GM13977 (cell line): ENCODE measurements at regions not wholly inside any gene's neighbourhood (a gene's known extent, or its start where the extent isn't known, plus 50 kb on each side); places are given as distances from the start of the nearest gene placed in this dataset.

Experiments used
- DNase-seq: peaks from one replicate; pipeline ENCODE4 v3.0.0; 2012; ENCODE audit warnings: low spot score
- CTCF ChIP-seq: IDR thresholded peaks from 2 replicates; pipeline ENCODE4 v1.5.1; 2012; ENCODE audit warnings: mild to moderate bottlenecking, control low read depth; ENCODE audit not compliant: insufficient read depth; ENCODE audit errors: extremely low read depth, missing control alignments
- in situ Hi-C: fragments of 300-500 bp; cut with MboI; formaldehyde crosslinking; loops from one replicate; pipeline ENCODE4 v1.12.0; 2022; ENCODE audit warnings: low sequenced_read_pairs, low pct_unique_long_range_greater_than_20kb, mixed read lengths, inconsistent platforms; ENCODE audit not compliant: unreplicated experiment

- in situ Hi-C loops = loop anchor here (25.0 kb wide), 1 partner anchor 489 kb away; no protein-coding TSS in a partner anchor
- no peak for DNase-seq
- no peak for TF ChIP-seq CTCF
Observed at GRCh38 chrX:15948318-15948660, 93.7 kb upstream of the AP1S2 start.

- no peak for TF ChIP-seq CTCF
- in situ Hi-C loops = loop anchor here (25.0 kb wide), 1 partner anchor 490 kb away; no protein-coding TSS in a partner anchor
- no peak for DNase-seq
Observed at GRCh38 chrX:15947648-15948317, 93.2 kb upstream of the AP1S2 start.

GRCh38 chrX:15946783-15947580, 92.4 kb upstream of the AP1S2 start:
- in situ Hi-C loops = loop anchor here (25.0 kb wide), 1 partner anchor 490 kb away; no protein-coding TSS in a partner anchor
- no peak for TF ChIP-seq CTCF
- no peak for DNase-seq

- no peak for DNase-seq
- in situ Hi-C loops = loop anchor here (25.0 kb wide), 1 partner anchor 494 kb away; no protein-coding TSS in a partner anchor
- TF ChIP-seq CTCF = no peak
Observed at GRCh38 chrX:15943391-15943790, 88.8 kb upstream of the AP1S2 start.

GRCh38 chrX:15942307-15942706, 87.7 kb upstream of the AP1S2 start:
- TF ChIP-seq CTCF = no peak

GRCh38 chrX:15939737-15940136, 85.1 kb upstream of the AP1S2 start:
- no peak for DNase-seq
- TF ChIP-seq CTCF = no peak
- in situ Hi-C loops = loop anchor here (25.0 kb wide), 1 partner anchor 498 kb away; no protein-coding TSS in a partner anchor

More at GRCh38 chrX:15942307-15942706, 87.7 kb upstream of the AP1S2 start:
- in situ Hi-C loops = loop anchor here (25.0 kb wide), 1 partner anchor 495 kb away; no protein-coding TSS in a partner anchor
- no peak for DNase-seq
